RWPE2 (cell line): ENCODE measurements at regions not wholly inside any gene's neighbourhood (a gene's known extent, or its start where the extent isn't known, plus 50 kb on each side); places are given as distances from the start of the nearest gene placed in this dataset.

Source experiments
- ATAC-seq: fragments of 200-7000 bp; cut with Tn5 transposase; 3 replicates; pipeline ENCODE4 v1.9.1; 2021; ENCODE audit warnings: low read depth
- DNase-seq: peaks from one replicate; pipeline ENCODE4 v3.0.0-alpha.2; 2020; ENCODE audit warnings: low spot score
- H3K27ac ChIP-seq: fragments of 450-650 bp; 2 replicates; pipeline ENCODE4 v1.5.1; 2017; ENCODE audit warnings: mild to moderate bottlenecking; ENCODE audit not compliant: poor library complexity, severe bottlenecking
- H3K27me3 ChIP-seq: fragments of 250-450 bp; sonication (Bioruptor Pico); 2 replicates; pipeline ENCODE4 v1.5.1; 2021; ENCODE audit warnings: mild to moderate bottlenecking, moderate library complexity; ENCODE audit not compliant: insufficient read depth, poor library complexity, severe bottlenecking
- H3K36me3 ChIP-seq: fragments of 250-450 bp; sonication (Bioruptor Pico); 2 replicates; pipeline ENCODE4 v1.5.1; 2020; ENCODE audit warnings: low read depth, mild to moderate bottlenecking, moderate library complexity
- H3K4me1 ChIP-seq: fragments of 250-450 bp; sonication (Bioruptor Pico); 2 replicates; pipeline ENCODE4 v1.5.1; 2021; ENCODE audit warnings: mild to moderate bottlenecking, moderate library complexity; ENCODE audit not compliant: insufficient read depth, poor library complexity, severe bottlenecking
- H3K4me3 ChIP-seq: fragments of 250-450 bp; sonication (Bioruptor Pico); 2 replicates; pipeline ENCODE4 v1.5.1; 2021; ENCODE audit warnings: mild to moderate bottlenecking, moderate library complexity; ENCODE audit not compliant: severe bottlenecking
- H3K9me3 ChIP-seq: fragments of 250-450 bp; sonication (Bioruptor Pico); 2 replicates; pipeline ENCODE4 v1.5.1; 2021; ENCODE audit warnings: mild to moderate bottlenecking, moderate library complexity; ENCODE audit not compliant: severe bottlenecking
- TF ChIP-seq, protein P1 (sequence below): fragments of 450-650 bp; IDR thresholded peaks from one replicate; pipeline ENCODE4 v1.5.1; 2017; ENCODE audit warnings: mild to moderate bottlenecking, moderate library complexity; ENCODE audit not compliant: poor library complexity, severe bottlenecking

DNA sequence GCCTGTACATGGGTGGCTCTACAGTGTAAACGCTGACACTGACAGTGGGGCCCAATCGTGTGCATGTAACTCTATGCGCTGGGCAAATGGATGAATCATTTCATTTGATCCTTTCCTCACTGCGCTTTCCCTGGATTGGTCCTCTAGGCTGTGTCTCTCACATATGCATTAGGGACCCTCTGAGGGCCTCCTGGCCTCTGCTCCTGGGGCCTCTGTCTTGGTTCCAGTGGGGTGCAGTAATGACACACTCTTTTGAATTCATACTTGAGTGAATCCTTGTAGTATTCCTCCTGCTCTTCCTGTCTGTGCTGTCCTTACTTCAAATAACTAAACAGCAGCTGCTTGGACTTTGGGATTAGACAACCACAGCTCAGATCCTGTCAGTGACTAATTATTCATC is 176.5 kb upstream of the ADO start:
- Histone ChIP-seq H3K4me1 (no peaks in the 10 kb centered on the region), H3K27me3 (no peaks in the 10 kb centered on the region), H3K27ac (no peak overlapping the region), H3K36me3 (no peaks in the 10 kb centered on the region), H3K4me3 (no peak overlapping the region), H3K9me3 (no peaks in the 10 kb centered on the region)
- TF ChIP-seq, protein P1, sequence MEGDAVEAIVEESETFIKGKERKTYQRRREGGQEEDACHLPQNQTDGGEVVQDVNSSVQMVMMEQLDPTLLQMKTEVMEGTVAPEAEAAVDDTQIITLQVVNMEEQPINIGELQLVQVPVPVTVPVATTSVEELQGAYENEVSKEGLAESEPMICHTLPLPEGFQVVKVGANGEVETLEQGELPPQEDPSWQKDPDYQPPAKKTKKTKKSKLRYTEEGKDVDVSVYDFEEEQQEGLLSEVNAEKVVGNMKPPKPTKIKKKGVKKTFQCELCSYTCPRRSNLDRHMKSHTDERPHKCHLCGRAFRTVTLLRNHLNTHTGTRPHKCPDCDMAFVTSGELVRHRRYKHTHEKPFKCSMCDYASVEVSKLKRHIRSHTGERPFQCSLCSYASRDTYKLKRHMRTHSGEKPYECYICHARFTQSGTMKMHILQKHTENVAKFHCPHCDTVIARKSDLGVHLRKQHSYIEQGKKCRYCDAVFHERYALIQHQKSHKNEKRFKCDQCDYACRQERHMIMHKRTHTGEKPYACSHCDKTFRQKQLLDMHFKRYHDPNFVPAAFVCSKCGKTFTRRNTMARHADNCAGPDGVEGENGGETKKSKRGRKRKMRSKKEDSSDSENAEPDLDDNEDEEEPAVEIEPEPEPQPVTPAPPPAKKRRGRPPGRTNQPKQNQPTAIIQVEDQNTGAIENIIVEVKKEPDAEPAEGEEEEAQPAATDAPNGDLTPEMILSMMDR, result no peak
- ATAC-seq (no peak), DNase-seq (no peak)

DNA sequence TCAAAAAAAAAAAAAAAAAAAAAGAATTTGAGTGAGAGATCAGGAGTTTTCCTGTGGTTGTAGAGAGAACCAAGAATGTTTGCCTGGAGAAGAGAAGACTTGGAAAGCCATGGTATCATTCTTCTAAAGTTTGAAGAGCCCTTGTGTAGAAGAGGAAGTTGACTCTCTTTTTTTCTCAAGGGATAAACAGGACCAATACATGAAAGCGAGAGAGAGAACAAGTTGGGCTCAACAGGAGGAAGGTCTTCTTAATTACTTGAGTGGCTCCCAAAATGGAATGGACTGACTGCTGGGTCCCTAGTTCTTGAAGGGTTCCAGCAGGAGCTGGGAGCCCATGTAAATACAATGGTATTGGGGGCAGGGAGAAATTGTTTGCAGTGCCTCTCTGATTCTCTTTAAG is 173.3 kb upstream of the ADO start:
- Histone ChIP-seq H3K9me3 (no peaks in the 10 kb centered on the region), H3K36me3 (no peaks in the 10 kb centered on the region), H3K27ac (no peak overlapping the region), H3K4me1 (no peaks in the 10 kb centered on the region), H3K27me3 (no peaks in the 10 kb centered on the region), H3K4me3 (no peak overlapping the region)
- TF ChIP-seq, protein P1, result no peak
- DNase-seq, result no peak
- ATAC-seq, result no peak

DNA sequence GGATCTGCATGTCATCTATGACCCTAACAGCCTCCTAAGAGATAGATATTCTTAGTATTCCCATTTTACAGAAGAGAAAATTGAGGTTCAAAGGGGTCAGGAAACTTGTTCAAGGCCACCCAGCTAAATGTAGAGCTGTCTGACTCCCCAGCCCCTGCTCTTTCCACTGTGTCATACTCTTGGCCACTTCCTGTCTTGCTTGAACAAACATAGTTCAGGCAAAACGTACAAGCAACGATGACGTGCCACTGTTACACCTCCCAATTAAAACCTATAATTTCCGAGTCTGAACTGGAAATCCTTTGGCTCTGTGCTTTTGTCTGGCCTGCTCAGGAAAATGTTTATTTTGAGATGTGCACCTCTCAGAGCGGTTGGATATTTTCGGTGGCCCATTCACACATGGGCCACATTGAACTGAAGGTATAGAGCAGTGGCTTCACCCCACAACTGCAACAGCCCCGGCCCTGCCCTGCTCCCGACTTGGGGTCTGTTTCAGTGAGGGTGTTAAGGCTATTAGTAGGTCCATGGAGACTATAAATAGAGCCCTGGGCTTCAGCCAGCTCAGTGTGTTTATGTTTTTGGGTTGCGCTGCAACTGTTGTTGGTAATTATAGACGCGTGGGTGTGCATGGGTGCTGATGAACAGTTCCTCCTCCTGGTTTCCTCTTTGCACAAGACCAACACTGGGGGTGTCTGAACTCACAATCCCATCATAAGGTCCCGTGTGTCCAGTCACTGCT is 172.3 kb upstream of the ADO start:
- H3K4me3 ChIP-seq, result no peak overlapping the region
- no peaks in the 10 kb centered on the region for H3K4me1 ChIP-seq
- no peaks in the 10 kb centered on the region for H3K9me3 ChIP-seq
- TF ChIP-seq, protein P1, result no peak
- no peaks in the 10 kb centered on the region for H3K27me3 ChIP-seq
- 0 out of 3 replicates have a peak, but pooled peaks have one; percentile 36 for ATAC-seq
- H3K27ac ChIP-seq, result no peak overlapping the region
- no peaks in the 10 kb centered on the region for H3K36me3 ChIP-seq
- no peak for DNase-seq

DNA sequence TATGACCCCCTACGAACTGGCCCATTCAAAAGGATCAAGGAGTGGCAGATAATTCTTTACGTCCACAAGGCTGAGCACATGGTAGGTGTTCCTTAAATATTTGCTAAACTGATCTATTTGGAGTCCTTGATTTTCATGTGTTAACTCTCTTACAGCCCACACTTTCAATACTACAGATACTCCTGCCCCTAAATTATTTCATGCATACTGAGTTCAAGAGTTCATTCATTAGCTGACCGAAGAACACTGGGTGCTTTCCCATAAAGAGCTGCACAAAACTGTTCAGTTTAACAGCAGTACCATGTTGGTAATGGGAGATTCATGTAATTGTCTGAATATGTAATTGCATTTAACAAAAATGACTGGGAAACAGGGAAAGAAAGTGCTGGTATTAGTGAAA is 170.5 kb upstream of the ADO start:
- Histone ChIP-seq H3K9me3 (no peaks in the 10 kb centered on the region), H3K27me3 (no peaks in the 10 kb centered on the region), H3K27ac (no peak overlapping the region), H3K36me3 (no peaks in the 10 kb centered on the region), H3K4me3 (no peak overlapping the region), H3K4me1 (peaks cover 11% of the 10 kb centered on the region)
- no peak for DNase-seq
- ATAC-seq, result no peak
- TF ChIP-seq, protein P1, result no peak

DNA sequence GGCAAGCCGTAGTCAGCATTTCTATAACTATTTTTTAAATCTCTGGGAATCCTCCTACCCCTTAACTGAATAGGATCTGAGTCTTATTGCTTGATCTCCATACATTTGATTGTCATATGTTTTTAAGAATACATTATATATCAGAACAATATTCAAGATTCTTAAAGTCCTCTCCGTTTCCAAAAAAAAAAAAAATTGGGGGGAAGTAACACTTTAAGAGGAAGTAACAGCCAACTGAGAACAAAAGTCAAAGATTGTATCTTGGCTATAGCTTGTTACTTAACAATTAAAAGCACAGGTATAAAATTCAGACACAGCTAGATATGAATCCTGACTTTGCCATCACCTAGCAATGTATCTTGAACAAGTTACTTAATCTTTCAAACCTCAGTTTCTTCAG is 169.9 kb upstream of the ADO start:
- Histone ChIP-seq H3K4me1 (peaks cover 11% of the 10 kb centered on the region), H3K4me3 (no peak overlapping the region), H3K36me3 (no peaks in the 10 kb centered on the region), H3K27ac (no peak overlapping the region), H3K9me3 (no peaks in the 10 kb centered on the region), H3K27me3 (no peaks in the 10 kb centered on the region)
- DNase-seq, result no peak
- no peak for ATAC-seq
- TF ChIP-seq, protein P1, result no peak
